ENCODE measurements at regions not wholly inside any gene's neighbourhood (a gene's known extent, or its start where the extent isn't known, plus 50 kb on each side); places are given as distances from the start of the nearest gene placed in this dataset.

- TF ChIP-seq MAX (IDR thresholded peaks at IDR 0.05) (no peak), CTCF (IDR thresholded peaks at IDR 0.05) (no peak), REST (IDR thresholded peaks at IDR 0.05) (no peak)
- TF ChIP-seq, protein P1, sequence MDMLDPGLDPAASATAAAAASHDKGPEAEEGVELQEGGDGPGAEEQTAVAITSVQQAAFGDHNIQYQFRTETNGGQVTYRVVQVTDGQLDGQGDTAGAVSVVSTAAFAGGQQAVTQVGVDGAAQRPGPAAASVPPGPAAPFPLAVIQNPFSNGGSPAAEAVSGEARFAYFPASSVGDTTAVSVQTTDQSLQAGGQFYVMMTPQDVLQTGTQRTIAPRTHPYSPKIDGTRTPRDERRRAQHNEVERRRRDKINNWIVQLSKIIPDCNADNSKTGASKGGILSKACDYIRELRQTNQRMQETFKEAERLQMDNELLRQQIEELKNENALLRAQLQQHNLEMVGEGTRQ (IDR thresholded peaks at IDR 0.05), result no peak
Observed at GRCh38 chr12:102685841-102686240, 205.5 kb upstream of the IGF1 start.
